IMR-90 (cell line): ENCODE measurements at regions not wholly inside any gene's neighbourhood (a gene's known extent, or its start where the extent isn't known, plus 50 kb on each side); places are given as distances from the start of the nearest gene placed in this dataset.

Experiments used
- ATAC-seq: fragments of 200-7000 bp; cut with Tn5 transposase; 2 replicates; pipeline ENCODE4 v1.9.1; 2020; ENCODE audit warnings: low read depth, mild to moderate bottlenecking, moderate library complexity
- BruUV-seq: library from RNA; stranded (reverse); fragments of 400-500 nt; replicated peaks from 2 replicates; lab custom pipeline; 2021; lab: Mats Ljungman, UMichigan
- CTCF ChIA-PET: fragments of 300-600 bp; formaldehyde crosslinking; extraction: SDS; loops from one replicate; lab custom pipeline; 2021; ENCODE audit warnings: antibody characterized with exemption; lab: Yijun Ruan, JAX
- POLR2A ChIA-PET: fragments of 300-600 bp; sonication (Branson Sonifier 250); formaldehyde crosslinking; loops from one replicate; lab custom pipeline; 2022; ENCODE audit warnings: antibody characterized with exemption; ENCODE audit not compliant: unreplicated experiment; lab: Charles Lee
- DNase-seq: peaks from one replicate; pipeline ENCODE4 v3.0.0; 2013
- H2AFZ ChIP-seq: replicated peaks from 2 replicates; pipeline ENCODE3; 2013; ENCODE audit warnings: low read length, mild to moderate bottlenecking; ENCODE audit not compliant: poor library complexity
- H2AK5ac ChIP-seq: 2 replicates; pipeline ENCODE4 v1.6.1; 2013; ENCODE audit warnings: low read depth, low read length, inconsistent platforms
- H2AK9ac ChIP-seq: replicated peaks from 2 replicates; pipeline ENCODE3; 2013; ENCODE audit warnings: mild to moderate bottlenecking, low read depth, low read length, moderate library complexity; ENCODE audit not compliant: poor library complexity
- H2BK120ac ChIP-seq: 2 replicates; pipeline ENCODE4 v1.6.1; 2013; ENCODE audit warnings: low read depth, low read length, inconsistent platforms
- H2BK15ac ChIP-seq: 3 replicates; pipeline ENCODE4 v1.6.1; 2013; ENCODE audit warnings: low read depth, low read length, inconsistent platforms
- H2BK20ac ChIP-seq: 2 replicates; pipeline ENCODE4 v1.6.1; 2013; ENCODE audit warnings: low read depth, mild to moderate bottlenecking, inconsistent platforms, low read length, moderate library complexity
- H2BK5ac ChIP-seq: 2 replicates; pipeline ENCODE4 v1.6.1; 2013; ENCODE audit warnings: mild to moderate bottlenecking, low read depth, low read length, inconsistent platforms; ENCODE audit not compliant: poor library complexity, severe bottlenecking
- H3K14ac ChIP-seq: replicated peaks from 2 replicates; pipeline ENCODE4 v1.6.1; 2013; ENCODE audit warnings: low read depth, low read length, inconsistent platforms
- H3K18ac ChIP-seq: 2 replicates; pipeline ENCODE4 v1.6.1; 2013; ENCODE audit warnings: low read depth, low read length, control low read depth
- H3K23ac ChIP-seq: 2 replicates; pipeline ENCODE4 v1.6.1; 2013; ENCODE audit warnings: low read depth, low read length, inconsistent platforms
- H3K27ac ChIP-seq: 2 replicates; pipeline ENCODE4 v1.5.1; 2013; ENCODE audit warnings: mild to moderate bottlenecking, control low read depth, low read length; ENCODE audit not compliant: insufficient read depth
- H3K27me3 ChIP-seq: 2 replicates; pipeline ENCODE4 v1.6.1; 2013; ENCODE audit warnings: low read length; ENCODE audit not compliant: control insufficient read depth, insufficient read depth
- H3K36me3 ChIP-seq: 2 replicates; pipeline ENCODE4 v1.6.1; 2013; ENCODE audit warnings: low read length, mixed read lengths; ENCODE audit not compliant: control insufficient read depth, insufficient read depth
- H3K4ac ChIP-seq: 2 replicates; pipeline ENCODE4 v1.6.1; 2013; ENCODE audit warnings: low read depth, low read length, inconsistent platforms
- H3K4me1 ChIP-seq: 2 replicates; pipeline ENCODE4 v1.6.1; 2013; ENCODE audit warnings: low read length, mixed read lengths; ENCODE audit not compliant: control insufficient read depth, insufficient read depth
- H3K4me2 ChIP-seq: 2 replicates; pipeline ENCODE4 v1.6.1; 2013; ENCODE audit warnings: low read depth, mild to moderate bottlenecking, control low read depth, low read length, moderate library complexity
- H3K4me3 ChIP-seq: 2 replicates; pipeline ENCODE4 v1.5.1; 2013; ENCODE audit warnings: low read depth, mild to moderate bottlenecking, control low read depth, low read length, moderate library complexity; ENCODE audit not compliant: insufficient read depth
- H3K56ac ChIP-seq: 2 replicates; pipeline ENCODE4 v1.6.1; 2013; ENCODE audit warnings: low read length, inconsistent platforms; ENCODE audit not compliant: insufficient read depth; ENCODE audit errors: extremely low read depth
- H3K79me1 ChIP-seq, 2 experiments: 2 replicates each; pipeline ENCODE4 v1.6.1; 2013; ENCODE audit warnings: low read length in 2 of 2, inconsistent platforms in 1 of 2, low read depth in 1 of 2
- H3K9ac ChIP-seq: 2 replicates; pipeline ENCODE4 v1.6.1; 2013; ENCODE audit warnings: low read depth, low read length, control low read depth
- H3K9me1 ChIP-seq: 2 replicates; pipeline ENCODE4 v1.6.1; 2013; ENCODE audit warnings: low read length, inconsistent platforms; ENCODE audit not compliant: insufficient read depth
- H3K9me3 ChIP-seq: 2 replicates; pipeline ENCODE4 v1.6.1; 2013; ENCODE audit warnings: low read length; ENCODE audit not compliant: control insufficient read depth, insufficient read depth
- H4K20me1 ChIP-seq: 2 replicates; pipeline ENCODE4 v1.6.1; 2013; ENCODE audit warnings: low read length, inconsistent platforms; ENCODE audit not compliant: insufficient read depth
- H4K5ac ChIP-seq: 2 replicates; pipeline ENCODE4 v1.6.1; 2013; ENCODE audit warnings: mild to moderate bottlenecking, low read depth, low read length, control low read depth
- H4K8ac ChIP-seq, 2 experiments: 2 replicates each; pipeline ENCODE4 v1.6.1; 2013; ENCODE audit warnings: low read depth in 2 of 2, low read length in 2 of 2, control low read depth in 1 of 2, inconsistent platforms in 1 of 2
- H4K91ac ChIP-seq: 2 replicates; pipeline ENCODE4 v1.6.1; 2013; ENCODE audit warnings: low read depth, low read length, inconsistent platforms; ENCODE audit not compliant: insufficient read depth
- CEBPB ChIP-seq: IDR thresholded peaks from 2 replicates; pipeline ENCODE4 v1.6.1; 2012; ENCODE audit warnings: low read depth, low read length, improper control_type of control experiment
- CHD1 ChIP-seq: IDR thresholded peaks from 2 replicates; pipeline ENCODE4 v1.6.1; 2012; ENCODE audit warnings: low read depth, low read length, improper control_type of control experiment
- ELK1 ChIP-seq: fragments of 150-350 bp; IDR thresholded peaks from 2 replicates; pipeline ENCODE4 v1.6.1; 2016; ENCODE audit warnings: low read depth, mild to moderate bottlenecking, low read length, moderate library complexity, borderline replicate concordance
- MAFK ChIP-seq: IDR thresholded peaks from 2 replicates; pipeline ENCODE4 v1.6.1; 2012; ENCODE audit warnings: low read depth, low read length, improper control_type of control experiment
- POLR2A ChIP-seq: IDR thresholded peaks from 2 replicates; pipeline ENCODE4 v1.6.1; 2012; ENCODE audit warnings: mild to moderate bottlenecking, low read depth, low read length
- RAD21 ChIP-seq: IDR thresholded peaks from 2 replicates; pipeline ENCODE4 v1.6.1; 2012; ENCODE audit warnings: low read length, improper control_type of control experiment
- RCOR1 ChIP-seq: IDR thresholded peaks from 2 replicates; pipeline ENCODE4 v1.6.1; 2012; ENCODE audit warnings: mild to moderate bottlenecking, low read length, improper control_type of control experiment; ENCODE audit not compliant: insufficient replicate concordance
- RFX5 ChIP-seq: IDR thresholded peaks from 2 replicates; pipeline ENCODE4 v1.8.0; 2012; ENCODE audit warnings: low read depth, mild to moderate bottlenecking, low read length, moderate library complexity
- SMC3 ChIP-seq: fragments of 150-350 bp; IDR thresholded peaks from 2 replicates; pipeline ENCODE4 v1.6.1; 2016; ENCODE audit warnings: low read depth, mild to moderate bottlenecking, antibody characterized with exemption, low read length, moderate library complexity
- USF2 ChIP-seq: fragments of 150-350 bp; IDR thresholded peaks from 2 replicates; pipeline ENCODE4 v1.6.1; 2017; ENCODE audit warnings: mild to moderate bottlenecking, antibody characterized with exemption, low read length, low read depth
- dilution Hi-C: fragments of 300-500 bp; cut with HindIII; formaldehyde crosslinking; loops from one replicate; pipeline ENCODE4 v1.14.3; 2018; ENCODE audit warnings: low sequenced_read_pairs; ENCODE audit not compliant: unreplicated experiment
- in situ Hi-C: fragments of 300-500 bp; cut with MboI; formaldehyde crosslinking; loops from 3 replicates; pipeline ENCODE4 v1.14.3; 2019; ENCODE audit warnings: low sequenced_read_pairs, inconsistent platforms, mixed read lengths
- intact Hi-C: fragments of 100-400 bp; cut with micrococcal nuclease; formaldehyde crosslinking; loops from 2 replicates; pipeline ENCODE4 v1.10.0; 2022

GRCh38 chr6:101257163-101257562 is 136.3 kb upstream of the GRIK2 start:
- Histone ChIP-seq H3K14ac (no peak overlapping the region), H3K79me1 (no peaks in the 10 kb centered on the region), H3K4me2 (no peak overlapping the region), H4K91ac (no peak overlapping the region), H4K8ac (no peak overlapping the region), H3K9ac (no peak overlapping the region), H3K23ac (no peak overlapping the region), H2BK120ac (no peak overlapping the region), H3K9me3 (0 out of 2 replicates have a peak, but pooled peaks cover 1% of the 10 kb centered on the region), H3K4me3 (no peak overlapping the region), H2BK5ac (no peak overlapping the region), H2BK15ac (no peak overlapping the region), H2AK5ac (no peak overlapping the region), H4K5ac (no peak overlapping the region), H3K18ac (no peak overlapping the region), H3K36me3 (no peaks in the 10 kb centered on the region), H3K56ac (no peak overlapping the region), H2BK20ac (no peak overlapping the region), H3K27me3 (no peaks in the 10 kb centered on the region), H3K9me1 (no peaks in the 10 kb centered on the region), H3K4me1 (no peaks in the 10 kb centered on the region), H2AK9ac (no peak overlapping the region), H3K4ac (no peak overlapping the region), H3K27ac (no peak overlapping the region), H2AFZ (no peak overlapping the region), H4K20me1 (no peaks in the 10 kb centered on the region)
- ATAC-seq (no peak), DNase-seq (no peak)
- CTCF ChIA-PET = no interaction called here
- dilution Hi-C loops (no loop called here), in situ Hi-C loops (no loop called here), intact Hi-C loops (no loop called here)
- BruUV-seq = no TSS peak
- POLR2A ChIA-PET = no interaction called here
- TF ChIP-seq ELK1 = no peak
- TF ChIP-seq RFX5 = no peak
- no peak for TF ChIP-seq RAD21
- TF ChIP-seq MAFK = no peak
- no peak for TF ChIP-seq POLR2A
- no peak for TF ChIP-seq CHD1
- no peak for TF ChIP-seq RCOR1
- TF ChIP-seq USF2 = no peak
- no peak for TF ChIP-seq SMC3
- no peak for TF ChIP-seq CEBPB
